D721Med (cell line): ENCODE measurements at regions not wholly inside any gene's neighbourhood (a gene's known extent, or its start where the extent isn't known, plus 50 kb on each side); places are given as distances from the start of the nearest gene placed in this dataset.

Source experiments
- DNase-seq: peaks from one replicate; pipeline ENCODE4 v3.0.0; 2011; ENCODE audit warnings: low spot score; ENCODE audit not compliant: insufficient read length
- FAIRE-seq: peaks from 2 replicates; lab custom pipeline; 2011; peaks lifted over from hg19 to GRCh38; lab: Jason Lieb, UNC
- CTCF ChIP-seq: IDR thresholded peaks from 2 replicates; pipeline ENCODE4 v1.5.1; 2012; ENCODE audit warnings: mild to moderate bottlenecking, control low read depth; ENCODE audit not compliant: insufficient read depth; ENCODE audit errors: missing control alignments

GRCh38 chr6:129954749-129955431 is 63.5 kb upstream of the L3MBTL3 start:
- DNase-seq, result no peak
- TF ChIP-seq CTCF, result no peak
- FAIRE-seq, result no peak

DNA sequence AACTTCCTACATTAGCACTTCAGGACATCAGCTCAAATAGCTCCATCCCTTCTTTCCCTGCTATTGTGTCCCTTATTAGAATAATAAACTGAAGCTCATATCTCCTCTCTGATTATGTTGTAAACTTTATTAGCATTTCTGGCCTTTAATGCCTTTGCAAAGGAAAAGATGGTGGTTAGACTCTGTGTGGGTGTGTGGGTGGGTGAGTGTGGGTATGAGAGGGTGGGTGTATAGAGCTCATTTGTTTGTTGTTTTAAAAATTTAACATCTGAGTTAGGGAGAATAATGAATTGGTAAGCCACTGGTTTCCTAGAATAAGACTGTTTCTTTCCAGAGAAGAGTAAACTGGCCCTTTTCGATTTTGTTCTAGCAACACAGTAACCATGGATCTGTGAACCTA is 70.6 kb upstream of the L3MBTL3 start:
- no peak for TF ChIP-seq CTCF
- FAIRE-seq (no peak), DNase-seq (no peak)

GRCh38 chr6:129946439-129947140 is 71.8 kb upstream of the L3MBTL3 start:
- DNase-seq (no peak), FAIRE-seq (no peak)
- TF ChIP-seq CTCF, result no peak

- no peak for FAIRE-seq
- TF ChIP-seq CTCF, result no peak
- DNase-seq, result no peak
Observed at GRCh38 chr6:129943637-129944271, 74.6 kb upstream of the L3MBTL3 start.

DNA sequence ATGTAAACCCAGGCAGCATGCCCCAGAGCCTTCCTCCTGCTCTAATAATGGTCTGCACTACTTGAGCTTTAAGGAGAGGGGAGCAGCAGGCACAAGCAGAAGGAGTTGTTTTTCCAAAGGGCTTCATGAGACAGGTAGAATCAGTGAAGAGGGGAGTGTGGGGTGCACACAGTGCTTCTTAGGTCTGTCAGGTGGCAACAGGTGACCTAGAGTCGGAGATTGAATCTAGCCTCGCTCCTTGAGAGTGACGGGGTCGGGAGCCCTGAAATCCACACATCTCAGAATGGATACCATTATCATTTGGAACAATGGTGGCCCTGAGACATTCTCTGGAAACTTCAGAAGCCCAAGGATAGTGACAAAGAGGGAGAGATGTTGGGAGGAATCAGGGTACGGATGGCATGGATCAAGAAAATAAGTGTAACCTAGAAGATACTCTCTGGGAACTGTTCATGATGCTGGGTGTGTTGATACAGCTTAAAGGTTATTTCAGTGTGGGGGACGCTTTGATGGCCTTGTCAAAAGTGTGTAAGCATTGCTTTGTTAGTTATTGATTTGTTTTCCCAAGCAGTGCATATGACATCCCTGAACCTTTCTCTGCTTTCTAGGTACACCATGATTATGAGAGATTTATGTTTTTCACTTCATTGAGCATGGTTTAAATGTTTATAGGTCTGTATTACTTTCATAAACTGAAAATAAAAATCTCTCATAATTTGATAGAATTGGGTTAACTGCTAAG is 77.8 kb upstream of the L3MBTL3 start:
- FAIRE-seq, result no peak
- no peak for DNase-seq
- no peak for TF ChIP-seq CTCF

DNA sequence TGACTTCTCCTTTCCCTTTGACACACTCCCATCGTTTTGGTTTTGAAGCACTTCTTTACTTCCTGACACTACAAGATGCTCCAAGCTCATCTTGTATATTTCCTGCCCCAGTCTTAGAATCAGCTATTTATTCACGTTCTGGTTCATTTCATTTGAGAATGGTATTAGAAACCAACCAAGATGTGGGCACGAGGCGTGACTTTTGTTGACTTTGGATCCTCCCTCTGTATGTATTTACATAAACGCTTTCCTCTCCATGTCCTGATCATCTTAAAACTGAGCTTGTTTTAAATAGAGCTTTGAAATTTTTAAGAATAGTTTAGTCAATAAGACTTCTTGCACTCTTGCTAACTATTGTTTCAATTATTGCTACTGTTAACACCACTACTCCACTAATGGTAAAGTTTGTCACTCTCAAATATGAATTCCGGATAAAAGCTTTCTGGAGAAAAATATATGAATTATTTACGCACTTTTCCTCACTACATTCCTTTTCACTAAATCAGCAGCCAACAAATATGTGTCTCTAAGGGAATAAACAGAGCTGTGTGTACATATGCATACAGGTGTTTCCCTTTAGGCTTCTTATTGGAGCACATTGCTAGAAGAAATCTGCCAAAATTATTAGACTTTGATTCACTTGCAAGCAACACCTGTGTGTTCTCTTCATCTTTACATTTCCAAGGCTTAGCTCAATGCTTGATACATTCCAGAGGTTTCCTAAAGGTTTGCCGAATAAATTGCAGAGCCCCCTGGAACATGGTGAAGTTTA is 77.3 kb upstream of the TMEM244 start:
- DNase-seq (no peak), FAIRE-seq (no peak)
- no peak for TF ChIP-seq CTCF
